ENCODE measurements at regions not wholly inside any gene's neighbourhood (a gene's known extent, or its start where the extent isn't known, plus 50 kb on each side); places are given as distances from the start of the nearest gene placed in this dataset.

DNA sequence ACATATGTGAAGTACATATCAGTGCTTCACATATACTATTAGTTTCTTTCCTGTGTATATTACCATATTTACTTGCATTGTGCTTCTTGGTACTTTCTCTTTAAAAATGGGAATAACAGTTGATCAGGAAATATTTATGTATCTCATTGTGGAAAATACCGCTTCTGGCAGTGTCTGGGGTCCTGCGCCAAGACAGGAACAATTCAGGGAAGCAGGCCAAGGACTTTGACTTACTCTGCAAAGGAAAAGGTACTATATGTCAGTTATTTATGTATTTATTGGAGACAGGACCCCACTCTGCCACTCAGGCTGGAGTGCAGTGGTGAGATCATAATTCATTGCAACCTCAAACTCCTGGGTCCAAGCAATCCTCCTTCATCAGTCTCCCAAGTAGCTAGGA lies 57.7 kb upstream of the NBEA start:
- DNase-seq = no peak
- intact Hi-C loops (cut with micrococcal nuclease) = no loop called here
- ATAC-seq = peak; percentile 14

DNA sequence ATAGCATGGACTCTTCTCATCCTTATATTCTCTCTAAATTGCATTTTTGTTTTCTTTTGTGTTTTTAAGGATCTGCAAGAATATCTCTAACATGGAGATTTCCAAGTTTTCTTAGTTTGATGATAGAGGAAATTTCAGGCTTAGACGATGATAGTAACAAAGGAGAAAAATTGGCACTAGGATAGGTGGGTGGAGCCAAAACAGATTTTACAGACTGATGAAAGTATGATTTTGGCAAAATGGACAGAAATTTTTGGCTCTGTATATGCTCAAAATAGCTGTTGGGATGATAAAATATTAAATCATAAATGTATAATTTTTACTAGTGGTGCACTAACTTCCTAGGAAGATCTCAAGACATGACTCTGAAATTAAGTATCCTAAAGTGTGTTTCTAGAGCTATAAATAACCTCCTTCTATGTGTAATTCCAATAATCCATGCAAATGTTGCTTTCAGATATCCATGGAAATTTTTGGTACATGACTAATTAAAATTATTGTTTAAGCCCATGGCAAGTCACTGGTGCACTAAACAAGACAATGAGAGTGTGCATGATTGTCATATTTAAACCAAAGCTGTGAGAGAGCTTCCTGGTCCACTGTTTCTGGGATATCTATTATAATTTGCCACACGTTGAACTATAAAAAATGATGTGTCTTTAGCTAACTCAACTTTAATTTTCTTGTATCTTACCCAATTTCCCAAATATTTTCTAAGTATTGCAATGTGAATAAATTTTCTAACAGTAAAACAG lies 55.8 kb upstream of the NBEA start:
- no peak for DNase-seq
- intact Hi-C loops (cut with micrococcal nuclease) = no loop called here
- no peak for ATAC-seq

DNA sequence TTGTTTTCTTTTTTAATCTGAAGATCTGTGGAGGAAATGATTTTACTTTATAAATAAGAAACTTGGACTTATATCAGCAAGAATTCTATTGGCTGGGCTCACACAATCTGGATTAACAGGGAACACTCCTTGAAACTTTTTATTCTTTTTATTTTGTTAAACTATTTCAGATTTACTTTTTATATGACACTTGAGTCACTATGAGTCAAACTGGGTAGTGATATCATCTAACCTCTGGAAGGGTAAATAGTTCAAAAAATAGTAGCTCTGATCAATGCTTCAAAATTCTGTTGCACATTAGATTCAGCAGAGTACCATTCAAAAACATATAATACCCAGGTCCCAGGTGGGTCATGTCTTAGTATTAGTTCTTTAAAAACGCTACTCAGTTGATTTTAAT lies 55.1 kb upstream of the NBEA start:
- intact Hi-C loops (cut with micrococcal nuclease) = no loop called here
- no peak for ATAC-seq

More for the DNA sequence above, 55.1 kb upstream of the NBEA start:
- DNase-seq = no peak
